KMS-11 (cell line): ENCODE measurements at regions not wholly inside any gene's neighbourhood (a gene's known extent, or its start where the extent isn't known, plus 50 kb on each side); places are given as distances from the start of the nearest gene placed in this dataset.

ENCODE experiments used
- H2AFZ ChIP-seq: fragments of 200-600 bp; sonication (generic); 2 replicates; pipeline ENCODE4 v1.6.1; 2016; ENCODE audit warnings: antibody characterized with exemption, mixed run types, low read depth
- H3K27ac ChIP-seq: fragments of 200-600 bp; sonication (generic); 2 replicates; pipeline ENCODE4 v1.6.1; 2016; ENCODE audit warnings: mild to moderate bottlenecking, mixed run types
- H3K27me3 ChIP-seq: fragments of 200-600 bp; sonication (generic); 2 replicates; pipeline ENCODE4 v1.6.1; 2017; ENCODE audit warnings: mild to moderate bottlenecking, low read depth, mixed run types, moderate library complexity; ENCODE audit not compliant: insufficient read depth
- H3K36me3 ChIP-seq: fragments of 200-600 bp; sonication (generic); 2 replicates; pipeline ENCODE4 v1.6.1; 2017; ENCODE audit warnings: mild to moderate bottlenecking, mixed run types; ENCODE audit not compliant: insufficient read depth
- H3K4me1 ChIP-seq: fragments of 200-600 bp; sonication (generic); 2 replicates; pipeline ENCODE4 v1.6.1; 2016; ENCODE audit warnings: mild to moderate bottlenecking, low read depth, mixed run types; ENCODE audit not compliant: poor library complexity, severe bottlenecking
- H3K4me2 ChIP-seq: fragments of 200-600 bp; sonication (generic); 2 replicates; pipeline ENCODE4 v1.7.0; 2016; ENCODE audit warnings: mild to moderate bottlenecking, mixed run types
- H3K4me3 ChIP-seq: fragments of 200-600 bp; sonication (generic); IDR thresholded peaks from 2 replicates; pipeline ENCODE4 v1.6.1; 2017; ENCODE audit warnings: low read depth, low read length, mixed read lengths; ENCODE audit not compliant: insufficient read depth
- H3K79me2 ChIP-seq: fragments of 200-600 bp; sonication (generic); 2 replicates; pipeline ENCODE4 v1.6.1; 2016; ENCODE audit warnings: low read depth, mixed run types; ENCODE audit not compliant: insufficient read depth
- H3K9ac ChIP-seq: fragments of 200-600 bp; sonication (generic); 2 replicates; pipeline ENCODE4 v1.6.1; 2016; ENCODE audit warnings: mild to moderate bottlenecking, mixed run types
- H4K20me1 ChIP-seq: fragments of 200-600 bp; sonication (generic); 2 replicates; pipeline ENCODE4 v1.6.1; 2016; ENCODE audit warnings: mild to moderate bottlenecking, mixed run types; ENCODE audit not compliant: insufficient read depth
- TF ChIP-seq, protein P1 (sequence below): fragments of 200-600 bp; sonication (generic); conservative IDR thresholded peaks from 2 replicates; pipeline ENCODE4 v1.6.1; 2017; ENCODE audit warnings: low read depth, mild to moderate bottlenecking, antibody characterized with exemption, low read length, moderate library complexity, mixed read lengths

DNA sequence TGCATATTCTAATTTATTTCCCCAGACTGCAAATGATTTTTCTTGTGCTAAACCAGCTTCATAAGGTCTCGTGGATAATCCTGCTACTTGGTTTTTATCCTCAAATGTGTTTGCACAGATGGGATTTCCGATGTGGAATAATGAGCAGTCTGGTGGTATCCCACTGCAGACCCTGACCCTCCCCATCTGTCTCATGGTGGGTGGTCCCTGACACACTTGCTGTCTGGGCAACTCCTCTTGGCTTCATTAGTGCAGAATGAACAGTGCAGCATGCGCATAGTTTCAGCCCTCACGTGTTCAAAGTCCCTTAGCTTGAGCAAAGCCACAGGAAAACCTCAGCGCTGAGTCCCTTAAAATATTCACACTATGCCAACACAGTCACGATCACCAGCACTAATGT, 996.5 kb downstream of the AACS start:
- H3K79me2 ChIP-seq: no peaks in the 10 kb centered on the region
- no peak overlapping the region for H3K4me3 ChIP-seq
- no peak overlapping the region for H3K9ac ChIP-seq
- no peaks in the 10 kb centered on the region for H4K20me1 ChIP-seq
- H3K36me3 ChIP-seq: no peaks in the 10 kb centered on the region
- no peaks in the 10 kb centered on the region for H3K4me1 ChIP-seq
- no peak overlapping the region for H3K4me2 ChIP-seq
- TF ChIP-seq, protein P1, sequence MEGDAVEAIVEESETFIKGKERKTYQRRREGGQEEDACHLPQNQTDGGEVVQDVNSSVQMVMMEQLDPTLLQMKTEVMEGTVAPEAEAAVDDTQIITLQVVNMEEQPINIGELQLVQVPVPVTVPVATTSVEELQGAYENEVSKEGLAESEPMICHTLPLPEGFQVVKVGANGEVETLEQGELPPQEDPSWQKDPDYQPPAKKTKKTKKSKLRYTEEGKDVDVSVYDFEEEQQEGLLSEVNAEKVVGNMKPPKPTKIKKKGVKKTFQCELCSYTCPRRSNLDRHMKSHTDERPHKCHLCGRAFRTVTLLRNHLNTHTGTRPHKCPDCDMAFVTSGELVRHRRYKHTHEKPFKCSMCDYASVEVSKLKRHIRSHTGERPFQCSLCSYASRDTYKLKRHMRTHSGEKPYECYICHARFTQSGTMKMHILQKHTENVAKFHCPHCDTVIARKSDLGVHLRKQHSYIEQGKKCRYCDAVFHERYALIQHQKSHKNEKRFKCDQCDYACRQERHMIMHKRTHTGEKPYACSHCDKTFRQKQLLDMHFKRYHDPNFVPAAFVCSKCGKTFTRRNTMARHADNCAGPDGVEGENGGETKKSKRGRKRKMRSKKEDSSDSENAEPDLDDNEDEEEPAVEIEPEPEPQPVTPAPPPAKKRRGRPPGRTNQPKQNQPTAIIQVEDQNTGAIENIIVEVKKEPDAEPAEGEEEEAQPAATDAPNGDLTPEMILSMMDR: no peak
- no peaks in the 10 kb centered on the region for H3K27me3 ChIP-seq
- no peak overlapping the region for H3K27ac ChIP-seq
- no peak overlapping the region for H2AFZ ChIP-seq

- Histone ChIP-seq H3K4me3 (no peak overlapping the region), H3K27me3 (no peaks in the 10 kb centered on the region), H4K20me1 (no peaks in the 10 kb centered on the region), H3K4me1 (no peaks in the 10 kb centered on the region), H3K79me2 (no peaks in the 10 kb centered on the region), H2AFZ (no peak overlapping the region), H3K36me3 (no peaks in the 10 kb centered on the region), H3K27ac (no peak overlapping the region), H3K9ac (no peak overlapping the region), H3K4me2 (no peak overlapping the region)
- TF ChIP-seq, protein P1: no peak
Measured at GRCh38 chr12:126064028-126064427, 998.8 kb downstream of the AACS start.

- H2AFZ ChIP-seq: no peak overlapping the region
- TF ChIP-seq, protein P1: no peak
- H3K4me2 ChIP-seq: no peak overlapping the region
- H3K9ac ChIP-seq: no peak overlapping the region
- H3K79me2 ChIP-seq: no peaks in the 10 kb centered on the region
- no peaks in the 10 kb centered on the region for H3K4me1 ChIP-seq
- no peaks in the 10 kb centered on the region for H4K20me1 ChIP-seq
- no peak overlapping the region for H3K27ac ChIP-seq
- H3K27me3 ChIP-seq: no peaks in the 10 kb centered on the region
- H3K36me3 ChIP-seq: no peaks in the 10 kb centered on the region
- H3K4me3 ChIP-seq: no peak overlapping the region
Measured at GRCh38 chr12:126067626-126068329, 1002.5 kb downstream of the AACS start.

DNA sequence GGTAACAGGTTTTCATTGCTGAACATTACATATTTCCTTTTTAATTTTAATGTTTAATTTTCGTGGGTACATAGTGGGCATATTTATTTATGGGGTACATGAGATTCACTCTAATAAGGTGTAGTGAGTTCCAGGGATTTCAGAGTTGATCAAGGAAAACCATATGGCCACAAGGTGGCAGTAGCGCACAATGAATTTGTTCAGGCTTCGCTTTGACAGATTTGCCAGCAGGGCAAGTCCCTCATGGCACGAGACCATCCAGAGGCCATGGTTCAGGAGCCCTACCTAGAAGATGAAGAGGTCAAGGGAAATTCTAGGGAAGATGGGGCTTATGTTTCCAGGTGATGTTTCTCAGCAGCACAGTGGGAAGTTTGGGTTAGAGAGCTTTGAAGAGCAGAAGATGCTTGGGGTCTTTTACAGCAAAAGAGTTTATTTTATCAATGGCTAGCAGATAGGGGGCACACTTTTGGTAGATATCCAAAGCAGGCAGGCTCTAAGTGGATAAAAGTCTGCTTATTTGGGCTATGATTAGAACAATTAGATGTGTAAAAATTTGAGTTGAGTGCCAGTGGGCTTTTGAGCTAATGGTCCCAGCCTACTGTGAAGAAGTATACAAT, 1004.4 kb downstream of the AACS start:
- TF ChIP-seq, protein P1: peak; percentile 80
- Histone ChIP-seq H3K27me3 (no peaks in the 10 kb centered on the region), H4K20me1 (no peaks in the 10 kb centered on the region), H2AFZ (no peak overlapping the region), H3K4me1 (no peaks in the 10 kb centered on the region), H3K36me3 (no peaks in the 10 kb centered on the region), H3K27ac (no peak overlapping the region), H3K4me2 (no peak overlapping the region), H3K79me2 (no peaks in the 10 kb centered on the region), H3K4me3 (no peak overlapping the region), H3K9ac (no peak overlapping the region)
